H1 (cell line): ENCODE measurements at regions not wholly inside any gene's neighbourhood (a gene's known extent, or its start where the extent isn't known, plus 50 kb on each side); places are given as distances from the start of the nearest gene placed in this dataset.

Source experiments
- CTCF ChIA-PET: fragments of 300-600 bp; sonication (Branson Sonifier 250); formaldehyde crosslinking; loops from one replicate; lab custom pipeline; 2021; ENCODE audit not compliant: partially characterized antibody; lab: Charles Lee
- POLR2A ChIA-PET: fragments of 300-600 bp; sonication (Branson Sonifier 250); formaldehyde crosslinking; loops from one replicate; lab custom pipeline; 2021; ENCODE audit warnings: inconsistent platforms; ENCODE audit not compliant: partially characterized antibody; lab: Charles Lee
- DNase-seq, 2 experiments: peaks; one replicate each; pipeline versions ENCODE4 v3.0.0 to v3.0.0-alpha.2; 2010 to 2022; ENCODE audit warnings: low spot score in 2 of 2, low read depth in 1 of 2, mixed read lengths in 1 of 2
- FAIRE-seq: peaks from 2 replicates; lab custom pipeline; 2011; peaks lifted over from hg19 to GRCh38; lab: Jason Lieb, UNC
- H2AFZ ChIP-seq: 2 replicates; pipeline ENCODE4 v1.8.1; 2012; ENCODE audit warnings: low read length, inconsistent platforms
- H2AK5ac ChIP-seq: 2 replicates; pipeline ENCODE4 v1.6.1; 2013; ENCODE audit warnings: low read depth, low read length
- H2BK120ac ChIP-seq: replicated peaks from 2 replicates; pipeline ENCODE3; 2013; ENCODE audit warnings: low read depth, low read length, inconsistent platforms
- H2BK12ac ChIP-seq: 2 replicates; pipeline ENCODE4 v1.6.1; 2013; ENCODE audit warnings: low read depth, low read length
- H2BK15ac ChIP-seq: 2 replicates; pipeline ENCODE4 v1.6.1; 2013; ENCODE audit warnings: low read length
- H2BK20ac ChIP-seq: 2 replicates; pipeline ENCODE4 v1.6.1; 2013; ENCODE audit warnings: low read length
- H2BK5ac ChIP-seq: 2 replicates; pipeline ENCODE4 v1.6.1; 2013; ENCODE audit warnings: low read depth, low read length
- H3K14ac ChIP-seq: 2 replicates; pipeline ENCODE4 v1.6.1; 2013; ENCODE audit warnings: inconsistent platforms; ENCODE audit not compliant: insufficient read length
- H3K18ac ChIP-seq: 2 replicates; pipeline ENCODE4 v1.6.1; 2013; ENCODE audit warnings: low read length; ENCODE audit errors: extremely low read depth
- H3K23ac ChIP-seq: 2 replicates; pipeline ENCODE4 v1.6.1; 2013; ENCODE audit warnings: inconsistent platforms; ENCODE audit not compliant: insufficient read length
- H3K23me2 ChIP-seq: 2 replicates; pipeline ENCODE4 v1.6.1; 2013; ENCODE audit warnings: low read depth, low read length
- H3K27ac ChIP-seq: 2 replicates; pipeline ENCODE4 v1.6.1; 2011; ENCODE audit warnings: low read depth, low read length, inconsistent platforms
- H3K27me3 ChIP-seq, 4 experiments: replicated peaks in 1 of 4; 1 replicate in 1 of 4; 2 replicates in 3 of 4; pipeline versions ENCODE4 v1.6.1 to v1.8.1; 2011 to 2013; ENCODE audit warnings: low read length in 3 of 4, mild to moderate bottlenecking in 3 of 4, inconsistent platforms in 2 of 4, mixed read lengths in 2 of 4, moderate library complexity in 1 of 4; ENCODE audit not compliant: control insufficient read depth in 3 of 4, insufficient read depth in 3 of 4; ENCODE audit errors: extremely low read depth in 1 of 4
- H3K36me3 ChIP-seq, 4 experiments: 2 replicates each; pipeline versions ENCODE4 v1.6.1 to v1.8.1; 2011 to 2013; ENCODE audit warnings: mild to moderate bottlenecking in 4 of 4, low read length in 3 of 4, moderate library complexity in 2 of 4, control low read depth in 1 of 4, inconsistent platforms in 1 of 4; ENCODE audit not compliant: insufficient read depth in 4 of 4, control insufficient read depth in 2 of 4
- H3K4ac ChIP-seq: replicated peaks from 2 replicates; pipeline ENCODE3; 2013; ENCODE audit warnings: low read length, low read depth, mixed read lengths, inconsistent platforms; ENCODE audit not compliant: insufficient read length
- H3K4me1 ChIP-seq, 4 experiments: replicated peaks in 1 of 4; 1 replicate in 1 of 4; 2 replicates in 3 of 4; pipeline versions ENCODE4 v1.6.1 to v1.8.1; 2011 to 2013; ENCODE audit warnings: low read length in 3 of 4, inconsistent platforms in 2 of 4, mixed read lengths in 1 of 4; ENCODE audit not compliant: insufficient read depth in 4 of 4, control insufficient read depth in 3 of 4
- H3K4me2 ChIP-seq, 2 experiments: 2 replicates each; pipeline versions ENCODE4 v1.6.1 to v1.8.1; 2011 to 2013; ENCODE audit warnings: low read depth in 2 of 2, low read length in 2 of 2, control low read depth in 1 of 2, inconsistent platforms in 1 of 2, mild to moderate bottlenecking in 1 of 2; ENCODE audit not compliant: insufficient read depth in 1 of 2
- H3K4me3 ChIP-seq, 4 experiments: fragments of 200-600, 300-600 bp in 1 of 4; sonication (generic), shearing (Covaris generic), sonication (Bioruptor Twin) in 1 of 4; 2 replicates each; pipeline versions ENCODE4 v1.5.1 to v1.8.1; 2011 to 2016; ENCODE audit warnings: low read length in 4 of 4, low read depth in 3 of 4, control low read depth in 2 of 4, inconsistent platforms in 2 of 4, mild to moderate bottlenecking in 2 of 4, mixed read lengths in 1 of 4, moderate library complexity in 1 of 4; ENCODE audit not compliant: insufficient read depth in 2 of 4; ENCODE audit errors: extremely low read depth in 1 of 4
- H3K56ac ChIP-seq: replicated peaks from 2 replicates; pipeline ENCODE3; 2013; ENCODE audit warnings: low read depth, mild to moderate bottlenecking, mixed read lengths, low read length, inconsistent platforms; ENCODE audit not compliant: insufficient read length
- H3K79me1 ChIP-seq: 2 replicates; pipeline ENCODE4 v1.6.1; 2013; ENCODE audit warnings: low read depth, low read length, control low read depth
- H3K79me2 ChIP-seq, 2 experiments: 2 replicates each; pipeline versions ENCODE4 v1.6.1 to v1.8.1; 2012 to 2013; ENCODE audit warnings: low read length in 2 of 2, mild to moderate bottlenecking in 2 of 2, inconsistent platforms in 1 of 2; ENCODE audit not compliant: insufficient read depth in 2 of 2, control insufficient read depth in 1 of 2
- H3K9ac ChIP-seq, 4 experiments: replicated peaks in 1 of 4; 1 replicate in 1 of 4; 2 replicates in 3 of 4; pipeline versions ENCODE4 v1.6.1 to v1.8.1; 2011 to 2013; ENCODE audit warnings: low read depth in 3 of 4, low read length in 3 of 4, control low read depth in 2 of 4, mild to moderate bottlenecking in 2 of 4, moderate library complexity in 2 of 4, inconsistent platforms in 1 of 4; ENCODE audit errors: extremely low read depth in 1 of 4
- H3K9me3 ChIP-seq, 2 experiments: 2 replicates each; pipeline versions ENCODE4 v1.6.1 to v1.8.1; 2012 to 2013; ENCODE audit warnings: mild to moderate bottlenecking in 2 of 2, moderate library complexity in 2 of 2, control low read depth in 1 of 2, inconsistent platforms in 1 of 2, low read depth in 1 of 2, low read length in 1 of 2, mixed read lengths in 1 of 2; ENCODE audit not compliant: insufficient read depth in 2 of 2
- H4K20me1 ChIP-seq, 2 experiments: replicated peaks in 1 of 2; 2 replicates each; pipeline versions ENCODE3 to v1.8.1; 2011 to 2013; ENCODE audit warnings: inconsistent platforms in 2 of 2, low read length in 2 of 2, mild to moderate bottlenecking in 1 of 2; ENCODE audit not compliant: insufficient read depth in 2 of 2, control insufficient read depth in 1 of 2
- H4K5ac ChIP-seq: 2 replicates; pipeline ENCODE4 v1.6.1; 2013; ENCODE audit warnings: low read length, low read depth, mixed read lengths, inconsistent platforms; ENCODE audit not compliant: insufficient read length
- H4K8ac ChIP-seq: 2 replicates; pipeline ENCODE4 v1.8.0; 2013; ENCODE audit warnings: mild to moderate bottlenecking, moderate library complexity, low read length, inconsistent platforms; ENCODE audit not compliant: insufficient read depth; ENCODE audit errors: extremely low read depth
- H4K91ac ChIP-seq: replicated peaks from 2 replicates; pipeline ENCODE3; 2013; ENCODE audit warnings: low read length, mixed read lengths, inconsistent platforms; ENCODE audit not compliant: insufficient read length
- CBX5 ChIP-seq: fragments of 300-800, 300-1000 bp; sonication (generic); IDR thresholded peaks from 2 replicates; pipeline ENCODE4 v1.7.1; 2016; ENCODE audit warnings: antibody characterized with exemption, low read length, low read depth
- E2F6 ChIP-seq: IDR thresholded peaks from 2 replicates; pipeline ENCODE4 v1.6.1; 2012; ENCODE audit warnings: inconsistent platforms
- EZH2 ChIP-seq: fragments of 200-600 bp; sonication (generic); IDR thresholded peaks from 2 replicates; pipeline ENCODE4 v1.7.1; 2012; ENCODE audit warnings: low read depth, mild to moderate bottlenecking, moderate library complexity, low read length, inconsistent platforms; ENCODE audit not compliant: severe bottlenecking
- HDAC2 ChIP-seq, 2 experiments: fragments of 300-600 bp in 1 of 2; sonication (generic) in 1 of 2; IDR thresholded peaks; 2 replicates each; pipeline ENCODE4 v1.6.1; 2011 to 2012; ENCODE audit warnings: low read depth in 2 of 2, low read length in 2 of 2, mild to moderate bottlenecking in 2 of 2, moderate library complexity in 2 of 2, borderline replicate concordance in 1 of 2, inconsistent platforms in 1 of 2
- HDAC6 ChIP-seq: IDR thresholded peaks from one replicate; pipeline ENCODE4 v1.7.1; 2012; ENCODE audit warnings: low read depth, mild to moderate bottlenecking, inconsistent platforms, low read length, moderate library complexity
- KDM1A ChIP-seq: fragments of 200-600, 300-600 bp; sonication (generic); IDR thresholded peaks from 2 replicates; pipeline ENCODE4 v1.7.1; 2016; ENCODE audit warnings: mild to moderate bottlenecking, low read length, borderline replicate concordance
- KDM5A ChIP-seq: fragments of 200-600 bp; IDR thresholded peaks from 2 replicates; pipeline ENCODE4 v1.7.1; 2012; ENCODE audit warnings: mild to moderate bottlenecking, low read length, inconsistent platforms, mixed read lengths
- NRF1 ChIP-seq: IDR thresholded peaks from 2 replicates; pipeline ENCODE4 v1.6.1; 2011; ENCODE audit warnings: mild to moderate bottlenecking, low read depth, low read length, improper control_type of control experiment
- POU5F1 ChIP-seq: IDR thresholded peaks from 2 replicates; pipeline ENCODE4 v1.6.1; 2011; ENCODE audit warnings: low read depth, mild to moderate bottlenecking, low read length, moderate library complexity
- RBBP5 ChIP-seq: IDR thresholded peaks from 2 replicates; pipeline ENCODE4 v1.7.1; 2012; ENCODE audit warnings: low read depth, mild to moderate bottlenecking, inconsistent platforms, low read length, moderate library complexity, borderline replicate concordance
- RNF2 ChIP-seq: fragments of 200-900, 300-1000 bp; sonication (generic); IDR thresholded peaks from 2 replicates; pipeline ENCODE4 v1.7.1; 2016; ENCODE audit warnings: borderline replicate concordance, low read depth, mild to moderate bottlenecking, antibody characterized with exemption, low read length; ENCODE audit not compliant: poor library complexity, severe bottlenecking; ENCODE audit errors: missing control alignments
- RXRA ChIP-seq: IDR thresholded peaks from 2 replicates; pipeline ENCODE4 v1.6.1; 2011; ENCODE audit warnings: low read depth, mild to moderate bottlenecking, low read length, moderate library complexity; ENCODE audit not compliant: insufficient read depth
- WGBS, 2 experiments: shearing (Covaris generic) in 1 of 2; methylation state at CpG; one replicate each; pipeline versions ENCODE4 v1.1.6 to v1.1.7; 2013 to 2015; ENCODE audit warnings: low lambda C conversion rate in 2 of 2, mixed read lengths in 2 of 2, inconsistent platforms in 1 of 2, low coverage in 1 of 2, missing lambda C conversion rate in 1 of 2; ENCODE audit not compliant: insufficient replicate concordance in 2 of 2, insufficient coverage in 1 of 2, insufficient read length in 1 of 2; ENCODE audit errors: extremely low coverage in 1 of 2, missing lambda C conversion rate in 1 of 2; 5-methylcytosine and 5-hydroxymethylcytosine counted together
- TF ChIP-seq, protein P1 (sequence below): IDR thresholded peaks from 2 replicates; pipeline ENCODE4 v1.6.1; 2011; ENCODE audit warnings: low read depth, mild to moderate bottlenecking, low read length; ENCODE audit not compliant: insufficient read depth

GRCh38 chr11:28833169-28833568, 725.0 kb downstream of the METTL15 start:
- H2BK12ac ChIP-seq = no peak overlapping the region
- WGBS, 2 experiments = 47% methylated on average over 2 of the region's 2 CpGs; no CpG with 5 or more reads in 1 of the 2 experiments
- H2BK120ac ChIP-seq = no peak overlapping the region
- no peak for DNase-seq
- no peak overlapping the region for H3K14ac ChIP-seq
- CTCF ChIA-PET = no interaction called here
- H3K4ac ChIP-seq = no peak overlapping the region
- no peak overlapping the region for H3K18ac ChIP-seq
- no peak for TF ChIP-seq E2F6
- TF ChIP-seq HDAC2 (IDR thresholded peaks at IDR 0.05; ENCODE audit: borderline replicate concordance in 1 of 2, low read depth in 2 of 2, low read length in 2 of 2) = no peak
- no peak for TF ChIP-seq RXRA
- no peak for TF ChIP-seq NRF1
- TF ChIP-seq, protein P1, sequence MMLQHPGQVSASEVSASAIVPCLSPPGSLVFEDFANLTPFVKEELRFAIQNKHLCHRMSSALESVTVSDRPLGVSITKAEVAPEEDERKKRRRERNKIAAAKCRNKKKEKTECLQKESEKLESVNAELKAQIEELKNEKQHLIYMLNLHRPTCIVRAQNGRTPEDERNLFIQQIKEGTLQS = no peak
- no peak for TF ChIP-seq KDM1A
- TF ChIP-seq HDAC6 = no peak
- no peak for TF ChIP-seq RBBP5
- no peak for TF ChIP-seq RNF2
- TF ChIP-seq POU5F1 = no peak
- no peak for TF ChIP-seq CBX5
- no peak for TF ChIP-seq EZH2
- no peak for TF ChIP-seq KDM5A
- no peak overlapping the region for H3K9ac ChIP-seq
- no peaks in the 10 kb centered on the region for H3K79me1 ChIP-seq
- no peak overlapping the region for H3K4me2 ChIP-seq
- H2AFZ ChIP-seq = no peak overlapping the region
- H2BK20ac ChIP-seq = no peak overlapping the region
- no peaks in the 10 kb centered on the region for H3K9me3 ChIP-seq
- peaks cover 0 to 3% (median 0%) of the 10 kb centered on the region in 4 experiments; a peak in 2 of 7 replicates for H3K4me1 ChIP-seq
- no peak overlapping the region for H4K8ac ChIP-seq
- no peak overlapping the region for H3K56ac ChIP-seq
- no peak overlapping the region for H2AK5ac ChIP-seq
- no peak overlapping the region for H4K5ac ChIP-seq
- H2BK15ac ChIP-seq = no peak overlapping the region
- no peak for FAIRE-seq
- POLR2A ChIA-PET = no interaction called here
- H3K36me3 ChIP-seq = no peaks in the 10 kb centered on the region
- no peak overlapping the region for H2BK5ac ChIP-seq
- no peak overlapping the region for H3K27ac ChIP-seq
- no peak overlapping the region for H3K4me3 ChIP-seq
- no peak overlapping the region for H3K23ac ChIP-seq
- no peaks in the 10 kb centered on the region for H4K20me1 ChIP-seq
- H3K79me2 ChIP-seq = no peaks in the 10 kb centered on the region
- no peak overlapping the region for H4K91ac ChIP-seq
- H3K23me2 ChIP-seq = no peaks in the 10 kb centered on the region
- no peaks in the 10 kb centered on the region for H3K27me3 ChIP-seq
